Activated CD4-positive, alpha-beta memory T cell treated with anti-CD3 and anti-CD28 coated beads, Interleukin-2, amount 10 ng/mL, durations not matched to agents 7 days and 5 days (primary cell): ENCODE measurements at regions not wholly inside any gene's neighbourhood (a gene's known extent, or its start where the extent isn't known, plus 50 kb on each side); places are given as distances from the start of the nearest gene placed in this dataset.
"Not testable (repeated sequence)": the region's sequence is repeated elsewhere in the genome, so short reads cannot be mapped to it uniquely, and the experiment has no call there.

Experiments used
- CTCF ChIA-PET: fragments of 350-600 bp; sonication (Branson Sonifier 250); formaldehyde crosslinking; loops from one replicate; lab custom pipeline; 2021; ENCODE audit warnings: antibody characterized with exemption, inconsistent platforms; lab: Charles Lee
- POLR2A ChIA-PET: fragments of 350-600 bp; sonication (Branson Sonifier 250); formaldehyde crosslinking; loops from one replicate; lab custom pipeline; 2021; ENCODE audit warnings: antibody characterized with exemption; lab: Charles Lee
- DNase-seq: peaks from one replicate; pipeline ENCODE4 v3.0.0-alpha.2; 2020
- H3K27ac Mint-ChIP-seq: one replicate; pipeline ENCODE4 v1.8.0; 2021; ENCODE audit warnings: mild to moderate bottlenecking, mixed read lengths
- H3K27me3 Mint-ChIP-seq: one replicate; pipeline ENCODE4 v1.8.0; 2021; ENCODE audit warnings: mixed read lengths
- H3K36me3 Mint-ChIP-seq: one replicate; pipeline ENCODE4 v1.8.0; 2021; ENCODE audit warnings: low read depth, mixed read lengths
- H3K4me1 Mint-ChIP-seq: one replicate; pipeline ENCODE4 v1.8.0; 2021; ENCODE audit warnings: mixed read lengths
- H3K4me3 Mint-ChIP-seq: one replicate; pipeline ENCODE4 v1.8.0; 2021; ENCODE audit warnings: mild to moderate bottlenecking, mixed read lengths
- H3K9me3 Mint-ChIP-seq: one replicate; pipeline ENCODE4 v1.8.0; 2021; ENCODE audit warnings: mixed read lengths

- H3K4me3 Mint-ChIP-seq, DNase-seq, H3K4me1 Mint-ChIP-seq, POLR2A ChIA-PET, CTCF ChIA-PET, H3K27ac Mint-ChIP-seq, H3K36me3 Mint-ChIP-seq, H3K27me3 Mint-ChIP-seq: not testable (repeated sequence)
- peaks cover 16% of the 10 kb centered on the region for H3K9me3 Mint-ChIP-seq
These were observed 258.7 kb upstream of the KCND2 start for GRCh38 chr7:120014301-120014700.

- ChIA-PET CTCF (no interaction called here), POLR2A (no interaction called here)
- no peaks in the 10 kb centered on the region for H3K36me3 Mint-ChIP-seq
- H3K4me3 Mint-ChIP-seq, result no peak overlapping the region
- no peaks in the 10 kb centered on the region for H3K27me3 Mint-ChIP-seq
- H3K27ac Mint-ChIP-seq, result no peak overlapping the region
- DNase-seq, result no peak
- H3K4me1 Mint-ChIP-seq, result no peaks in the 10 kb centered on the region
- peaks cover 10% of the 10 kb centered on the region for H3K9me3 Mint-ChIP-seq
These were observed 258.0 kb upstream of the KCND2 start for GRCh38 chr7:120014925-120015465.

GRCh38 chr7:120021085-120021484 lies 251.9 kb upstream of the KCND2 start:
- Mint-ChIP-seq H3K36me3 (no peaks in the 10 kb centered on the region), H3K9me3 (no peaks in the 10 kb centered on the region), H3K27me3 (no peaks in the 10 kb centered on the region), H3K27ac (no peak overlapping the region), H3K4me3 (no peak overlapping the region), H3K4me1 (no peaks in the 10 kb centered on the region)
- ChIA-PET CTCF (no interaction called here), POLR2A (no interaction called here)
- no peak for DNase-seq

GRCh38 chr7:120023494-120024167 lies 249.3 kb upstream of the KCND2 start:
- DNase-seq, result no peak
- POLR2A ChIA-PET, result no interaction called here
- no peaks in the 10 kb centered on the region for H3K27me3 Mint-ChIP-seq
- H3K4me3 Mint-ChIP-seq, result no peak overlapping the region
- no peak overlapping the region for H3K27ac Mint-ChIP-seq
- peaks cover 2% of the 10 kb centered on the region for H3K9me3 Mint-ChIP-seq
- CTCF ChIA-PET, result no interaction called here
- no peaks in the 10 kb centered on the region for H3K36me3 Mint-ChIP-seq
- no peaks in the 10 kb centered on the region for H3K4me1 Mint-ChIP-seq

- Mint-ChIP-seq H3K4me3 (no peak overlapping the region), H3K4me1 (no peaks in the 10 kb centered on the region), H3K27ac (no peak overlapping the region), H3K9me3 (peaks cover 2% of the 10 kb centered on the region), H3K27me3 (no peaks in the 10 kb centered on the region), H3K36me3 (no peaks in the 10 kb centered on the region)
- ChIA-PET POLR2A (no interaction called here), CTCF (no interaction called here)
- no peak for DNase-seq
These were observed 244.3 kb upstream of the KCND2 start for GRCh38 chr7:120028636-120029035.

GRCh38 chr7:120030876-120031275 lies 242.1 kb upstream of the KCND2 start:
- no peaks in the 10 kb centered on the region for H3K4me1 Mint-ChIP-seq

GRCh38 chr7:120033114-120033513 lies 239.9 kb upstream of the KCND2 start:
- H3K4me3 Mint-ChIP-seq, result no peak overlapping the region
- no peaks in the 10 kb centered on the region for H3K36me3 Mint-ChIP-seq
- CTCF ChIA-PET, result no interaction called here
- no peaks in the 10 kb centered on the region for H3K4me1 Mint-ChIP-seq
- no peak for DNase-seq
- POLR2A ChIA-PET, result no interaction called here
- peaks cover 7% of the 10 kb centered on the region for H3K9me3 Mint-ChIP-seq
- H3K27me3 Mint-ChIP-seq, result no peaks in the 10 kb centered on the region
- no peak overlapping the region for H3K27ac Mint-ChIP-seq

More at GRCh38 chr7:120030876-120031275, 242.1 kb upstream of the KCND2 start:
- Mint-ChIP-seq H3K27ac (no peak overlapping the region), H3K36me3 (no peaks in the 10 kb centered on the region), H3K27me3 (no peaks in the 10 kb centered on the region), H3K9me3 (peaks cover 5% of the 10 kb centered on the region), H3K4me3 (no peak overlapping the region)
- CTCF ChIA-PET, result no interaction called here
- DNase-seq, result no peak
- POLR2A ChIA-PET, result no interaction called here

GRCh38 chr7:120039138-120039537 lies 233.8 kb upstream of the KCND2 start:
- DNase-seq, result no peak
- ChIA-PET POLR2A (no interaction called here), CTCF (no interaction called here)
- Mint-ChIP-seq H3K27ac (no peak overlapping the region), H3K9me3 (peaks cover 20% of the 10 kb centered on the region), H3K27me3 (no peaks in the 10 kb centered on the region), H3K4me3 (no peak overlapping the region), H3K36me3 (no peaks in the 10 kb centered on the region), H3K4me1 (no peaks in the 10 kb centered on the region)

- POLR2A ChIA-PET, result no interaction called here
- Mint-ChIP-seq H3K9me3 (peaks cover 16% of the 10 kb centered on the region), H3K27me3 (no peaks in the 10 kb centered on the region), H3K4me1 (no peaks in the 10 kb centered on the region), H3K4me3 (no peak overlapping the region), H3K27ac (no peak overlapping the region), H3K36me3 (no peaks in the 10 kb centered on the region)
- no peak for DNase-seq
- CTCF ChIA-PET, result no interaction called here
These were observed 231.2 kb upstream of the KCND2 start for GRCh38 chr7:120041798-120042197.

- Mint-ChIP-seq H3K27ac (no peak overlapping the region), H3K36me3 (no peaks in the 10 kb centered on the region), H3K4me1 (no peaks in the 10 kb centered on the region), H3K27me3 (no peaks in the 10 kb centered on the region), H3K4me3 (no peak overlapping the region), H3K9me3 (peaks cover 13% of the 10 kb centered on the region)
- ChIA-PET POLR2A (no interaction called here), CTCF (no interaction called here)
- DNase-seq, result no peak
These were observed 229.7 kb upstream of the KCND2 start for GRCh38 chr7:120043250-120043649.

- Mint-ChIP-seq H3K36me3 (no peaks in the 10 kb centered on the region), H3K9me3 (peaks cover 2% of the 10 kb centered on the region), H3K27ac (no peak overlapping the region), H3K4me1 (no peaks in the 10 kb centered on the region), H3K4me3 (no peak overlapping the region), H3K27me3 (no peaks in the 10 kb centered on the region)
- CTCF ChIA-PET, result no interaction called here
- POLR2A ChIA-PET, result no interaction called here
- DNase-seq, result no peak
These were observed 220.0 kb upstream of the KCND2 start for GRCh38 chr7:120052884-120053382.

GRCh38 chr7:120053390-120053961 lies 219.5 kb upstream of the KCND2 start:
- POLR2A ChIA-PET, result no interaction called here

GRCh38 chr7:120054376-120055100 lies 218.4 kb upstream of the KCND2 start:
- ChIA-PET POLR2A (no interaction called here), CTCF (no interaction called here)
- H3K27me3 Mint-ChIP-seq, result no peaks in the 10 kb centered on the region
- no peak overlapping the region for H3K4me3 Mint-ChIP-seq
- H3K36me3 Mint-ChIP-seq, result no peaks in the 10 kb centered on the region
- H3K9me3 Mint-ChIP-seq, result peaks cover 2% of the 10 kb centered on the region
- no peak for DNase-seq
- no peak overlapping the region for H3K27ac Mint-ChIP-seq
- H3K4me1 Mint-ChIP-seq, result no peaks in the 10 kb centered on the region

More at GRCh38 chr7:120053390-120053961, 219.5 kb upstream of the KCND2 start:
- CTCF ChIA-PET, result no interaction called here
- H3K27ac Mint-ChIP-seq, result no peak overlapping the region
- H3K9me3 Mint-ChIP-seq, result peaks cover 2% of the 10 kb centered on the region
- H3K4me3 Mint-ChIP-seq, result no peak overlapping the region
- H3K27me3 Mint-ChIP-seq, result no peaks in the 10 kb centered on the region
- no peaks in the 10 kb centered on the region for H3K4me1 Mint-ChIP-seq
- DNase-seq, result no peak
- H3K36me3 Mint-ChIP-seq, result no peaks in the 10 kb centered on the region
